Suprapubic skin (tissue), 4 donors: ENCODE measurements at regions not wholly inside any gene's neighbourhood (a gene's known extent, or its start where the extent isn't known, plus 50 kb on each side); places are given as distances from the start of the nearest gene placed in this dataset.

Experiments
- DNase-seq, 2 donors: peaks; one replicate each; pipeline ENCODE4 v3.0.0-alpha.2; 2019; ENCODE audit warnings: low spot score in 2 of 2
- H3K27ac ChIP-seq: fragments of 200-600 bp; sonication (generic); one replicate; pipeline ENCODE4 v1.5.1; 2019
- H3K27me3 ChIP-seq: fragments of 200-600 bp; sonication (generic); one replicate; pipeline ENCODE4 v1.5.1; 2019
- H3K36me3 ChIP-seq: fragments of 200-600 bp; sonication (generic); one replicate; pipeline ENCODE4 v1.5.1; 2019
- H3K4me1 ChIP-seq: fragments of 200-600 bp; sonication (generic); one replicate; pipeline ENCODE4 v1.5.1; 2019
- H3K4me3 ChIP-seq: fragments of 200-600 bp; sonication (generic); one replicate; pipeline ENCODE4 v1.5.1; 2019; ENCODE audit warnings: mild to moderate bottlenecking
- H3K9me3 ChIP-seq: fragments of 200-600 bp; sonication (generic); one replicate; pipeline ENCODE4 v1.5.1; 2019
- CTCF ChIP-seq, 2 donors: fragments of 200-600 bp in 1 of 2; fragments of 450-650 bp in 1 of 2; sonication (generic) in 1 of 2; IDR thresholded peaks; one replicate each; pipeline ENCODE4 v1.5.1; 2016 to 2019; ENCODE audit warnings: antibody characterized with exemption in 2 of 2, mild to moderate bottlenecking in 1 of 2, moderate library complexity in 1 of 2
- EP300 ChIP-seq: sonication (generic); formaldehyde crosslinking; IDR thresholded peaks from one replicate; pipeline ENCODE4 v1.6.1; 2017; ENCODE audit warnings: antibody characterized with exemption
- POLR2A ChIP-seq, 2 donors: fragments of 450-650 bp; IDR thresholded peaks; one replicate each; pipeline ENCODE4 v1.6.1; 2017; ENCODE audit warnings: antibody characterized with exemption in 2 of 2, mild to moderate bottlenecking in 2 of 2, moderate library complexity in 2 of 2
- POLR2AphosphoS5 ChIP-seq, 3 donors: sonication (generic); formaldehyde crosslinking; IDR thresholded peaks; one replicate each; pipeline ENCODE4 v1.6.1; 2017; ENCODE audit warnings: antibody characterized with exemption in 3 of 3
- WGBS: methylation state at CpG from one replicate; pipeline ENCODE4 v1.1.5; 2018; 5-methylcytosine and 5-hydroxymethylcytosine counted together

DNA sequence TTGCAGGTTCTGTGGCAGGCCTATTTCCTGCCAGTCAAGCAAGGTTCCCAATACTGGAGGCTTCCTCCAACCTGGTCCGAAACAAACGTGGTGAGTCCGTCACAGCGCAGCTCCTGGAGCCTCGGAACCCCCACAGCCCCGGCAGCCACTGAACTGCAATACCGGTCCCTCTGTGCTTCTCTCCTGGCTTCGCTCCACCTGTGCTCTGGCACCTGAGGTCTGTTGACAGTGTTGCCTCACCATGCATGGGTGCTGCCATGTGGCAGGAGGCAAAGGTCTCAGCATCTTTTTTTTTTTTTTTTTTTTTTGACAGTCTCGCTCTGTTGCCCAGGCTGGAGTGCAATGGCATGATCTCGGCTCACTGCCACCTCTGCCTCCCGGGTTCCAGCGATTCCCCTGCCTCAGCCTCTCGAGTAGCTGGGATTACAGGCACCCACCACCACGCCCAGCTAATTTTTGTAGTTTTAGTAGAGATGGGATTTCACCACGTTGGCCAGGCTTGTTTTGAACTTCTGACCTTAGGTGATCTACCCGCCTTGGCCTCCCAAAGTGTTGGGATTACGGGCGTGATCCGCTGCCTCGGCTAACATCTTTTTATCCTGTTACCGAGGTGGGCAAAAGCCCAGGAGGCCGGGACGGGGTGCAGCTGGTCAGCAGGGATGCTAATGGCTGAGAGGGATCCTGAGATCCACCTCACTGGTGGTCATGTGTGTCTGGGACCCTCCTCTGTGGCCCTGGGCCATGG, 57.1 kb upstream of the RNU6ATAC start:
- no peaks in the 10 kb centered on the region for H3K36me3 ChIP-seq
- no peaks in the 10 kb centered on the region for H3K4me1 ChIP-seq
- DNase-seq: peak in 1 of 2 donors; percentile 50
- WGBS: 72% methylated on average over 20 of the region's 23 CpGs
- TF ChIP-seq EP300 (no peak), POLR2A (IDR thresholded peaks at IDR 0.05) (no peak), POLR2AphosphoS5 (IDR thresholded peaks at IDR 0.05) (no peak), CTCF (IDR thresholded peaks at IDR 0.05) (no peak)
- H3K27ac ChIP-seq: no peak overlapping the region
- no peaks in the 10 kb centered on the region for H3K9me3 ChIP-seq
- H3K27me3 ChIP-seq: peaks cover 3% of the 10 kb centered on the region
- H3K4me3 ChIP-seq: no peak overlapping the region

DNA sequence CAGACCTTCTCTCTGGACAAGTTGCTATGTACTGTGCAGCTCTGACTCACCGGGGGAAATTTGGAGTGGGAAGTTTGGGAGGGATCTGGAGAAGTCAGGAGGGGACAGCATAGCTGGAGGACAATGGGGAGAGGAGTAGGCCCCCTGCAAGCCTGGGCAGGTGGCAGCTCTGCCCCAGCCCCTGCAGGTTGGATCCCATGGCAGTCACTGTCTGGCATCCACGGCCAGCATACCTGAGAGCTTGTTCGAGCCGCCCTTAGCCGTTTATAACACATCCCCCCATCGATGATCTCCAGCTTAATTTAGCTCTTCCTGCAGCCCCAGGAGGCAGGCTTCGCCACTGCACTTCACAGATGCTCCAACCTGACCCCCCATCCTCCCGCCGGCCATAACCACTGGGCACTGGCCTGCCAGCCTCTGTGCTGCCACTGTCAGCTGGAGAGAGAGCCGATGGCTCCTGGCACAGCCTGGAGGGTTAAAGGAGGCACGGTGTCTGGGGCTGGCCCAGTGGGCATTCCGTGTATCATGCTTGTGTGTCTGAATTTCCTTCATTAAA, 57.7 kb upstream of the RNU6ATAC start:
- TF ChIP-seq EP300: no peak
- no peak for TF ChIP-seq POLR2AphosphoS5 (IDR thresholded peaks at IDR 0.05)
- no peak for TF ChIP-seq POLR2A (IDR thresholded peaks at IDR 0.05)
- no peak for TF ChIP-seq CTCF (IDR thresholded peaks at IDR 0.05)
- Histone ChIP-seq H3K4me3 (no peak overlapping the region), H3K27me3 (peaks cover 3% of the 10 kb centered on the region), H3K27ac (no peak overlapping the region), H3K9me3 (no peaks in the 10 kb centered on the region), H3K36me3 (no peaks in the 10 kb centered on the region), H3K4me1 (no peaks in the 10 kb centered on the region)
- DNase-seq: no peak
- WGBS: 45% methylated on average over 12 of the region's 12 CpGs

- H3K4me1 ChIP-seq: no peaks in the 10 kb centered on the region
- TF ChIP-seq EP300 (no peak), CTCF (IDR thresholded peaks at IDR 0.05) (no peak), POLR2AphosphoS5 (IDR thresholded peaks at IDR 0.05) (no peak), POLR2A (IDR thresholded peaks at IDR 0.05) (no peak)
- no peaks in the 10 kb centered on the region for H3K36me3 ChIP-seq
- no peak overlapping the region for H3K4me3 ChIP-seq
- H3K27ac ChIP-seq: no peak overlapping the region
- no peak for DNase-seq
- H3K27me3 ChIP-seq: peaks cover 3% of the 10 kb centered on the region
- 81% methylated on average over 11 of the region's 11 CpGs for whole genome bisulfite sequencing
- no peaks in the 10 kb centered on the region for H3K9me3 ChIP-seq
Measured at GRCh38 chr9:134223091-134223490, 58.7 kb upstream of the RNU6ATAC start.

DNA sequence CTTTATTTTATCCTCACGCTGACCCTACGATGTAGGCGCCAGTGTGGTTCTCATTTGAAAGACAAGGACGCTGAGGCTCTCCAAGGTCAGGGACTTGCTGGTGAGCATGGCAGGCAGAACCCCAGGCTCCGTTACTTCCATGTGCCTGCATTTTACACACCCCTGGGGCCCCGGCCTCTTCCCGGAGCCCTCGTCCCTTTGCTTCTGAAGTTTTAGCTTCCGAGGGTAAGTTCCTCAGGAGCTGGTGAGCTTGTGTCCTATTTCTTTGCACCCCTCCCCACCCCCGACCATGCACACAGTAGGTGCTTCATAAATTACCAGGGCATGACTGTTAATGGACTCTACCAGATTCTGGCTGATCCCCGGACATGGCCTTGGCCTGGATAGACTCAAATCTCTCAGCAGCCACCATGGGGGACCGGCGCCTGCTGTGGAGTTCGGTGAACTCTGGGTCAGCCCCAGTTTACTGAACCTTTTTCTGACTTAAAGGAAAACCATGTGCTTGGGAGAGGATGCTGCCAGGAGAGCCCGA, 59.3 kb upstream of the RNU6ATAC start:
- Histone ChIP-seq H3K9me3 (no peaks in the 10 kb centered on the region), H3K27me3 (peaks cover 8% of the 10 kb centered on the region), H3K4me3 (no peak overlapping the region), H3K4me1 (no peaks in the 10 kb centered on the region), H3K36me3 (no peaks in the 10 kb centered on the region), H3K27ac (no peak overlapping the region)
- no peak for TF ChIP-seq POLR2A (IDR thresholded peaks at IDR 0.05)
- TF ChIP-seq POLR2AphosphoS5 (IDR thresholded peaks at IDR 0.05): no peak
- TF ChIP-seq CTCF (IDR thresholded peaks at IDR 0.05): no peak
- no peak for TF ChIP-seq EP300
- DNase-seq: peak in 1 of 2 donors; percentile 50
- 90% methylated on average over 15 of the region's 15 CpGs for WGBS

DNA sequence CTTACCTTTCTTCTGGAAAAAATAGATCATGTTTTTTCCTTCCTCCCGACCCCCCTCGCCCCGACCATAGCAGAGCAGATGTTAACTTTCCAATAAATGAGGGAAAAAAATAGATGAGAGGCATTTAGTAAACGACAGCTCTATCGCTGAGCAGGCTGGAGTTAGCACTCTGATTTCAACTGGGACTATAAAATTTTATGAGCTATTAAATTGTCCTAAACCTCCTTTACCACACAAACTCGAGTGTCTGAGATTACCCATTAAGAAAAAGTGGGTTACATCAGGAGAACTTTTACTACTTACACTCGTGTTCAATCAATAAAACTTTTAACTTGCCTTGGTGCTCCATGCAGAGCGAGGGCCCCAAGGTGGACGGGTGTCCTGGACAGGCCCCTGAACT, 59.8 kb upstream of the RNU6ATAC start:
- TF ChIP-seq POLR2AphosphoS5 (IDR thresholded peaks at IDR 0.05): no peak
- no peak for TF ChIP-seq CTCF (IDR thresholded peaks at IDR 0.05)
- TF ChIP-seq EP300: no peak
- DNase-seq: no peak
- H3K4me3 ChIP-seq: no peak overlapping the region
- H3K27me3 ChIP-seq: peaks cover 8% of the 10 kb centered on the region
- 88% methylated on average over 9 of the region's 9 CpGs for WGBS
- no peaks in the 10 kb centered on the region for H3K36me3 ChIP-seq
- H3K9me3 ChIP-seq: no peaks in the 10 kb centered on the region
- no peak overlapping the region for H3K27ac ChIP-seq
- H3K4me1 ChIP-seq: no peaks in the 10 kb centered on the region
